ENCODE measurements at regions not wholly inside any gene's neighbourhood (a gene's known extent, or its start where the extent isn't known, plus 50 kb on each side); places are given as distances from the start of the nearest gene placed in this dataset.

DNA sequence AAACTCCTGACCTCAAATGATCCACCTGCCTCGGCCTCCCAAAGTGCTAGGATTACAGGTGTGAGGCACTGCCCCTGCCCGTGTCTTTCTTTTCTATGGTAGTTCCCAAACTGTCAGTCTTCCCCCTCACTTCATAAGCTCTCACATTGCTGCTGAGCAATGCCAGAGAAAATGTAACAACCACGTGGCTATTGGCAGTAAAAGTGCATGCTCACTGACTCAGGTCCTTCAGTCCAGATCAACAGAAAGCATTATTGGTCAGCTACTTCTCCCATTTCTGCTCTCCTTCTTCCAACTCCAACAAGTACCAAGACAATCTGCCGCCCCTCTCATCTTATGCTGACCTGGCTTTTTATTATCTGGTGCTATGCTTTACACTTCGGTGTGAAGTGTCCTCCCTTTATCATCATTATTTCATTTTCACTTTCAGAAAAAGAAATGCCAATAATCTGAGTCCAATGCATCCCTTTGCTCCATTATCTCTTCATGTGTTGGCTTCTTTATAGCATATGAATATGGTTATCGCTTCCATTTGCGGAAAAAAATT lies 133.8 kb upstream of the UGT8 start:
- no peak for TF ChIP-seq CTCF (conservative IDR thresholded peaks at IDR 0.05; ENCODE audit: low read depth, low read length)
- no peak for DNase-seq (ENCODE audit: low read depth)
- no peak overlapping the region for H3K4me3 ChIP-seq (ENCODE audit: low read depth, low read length)

DNA sequence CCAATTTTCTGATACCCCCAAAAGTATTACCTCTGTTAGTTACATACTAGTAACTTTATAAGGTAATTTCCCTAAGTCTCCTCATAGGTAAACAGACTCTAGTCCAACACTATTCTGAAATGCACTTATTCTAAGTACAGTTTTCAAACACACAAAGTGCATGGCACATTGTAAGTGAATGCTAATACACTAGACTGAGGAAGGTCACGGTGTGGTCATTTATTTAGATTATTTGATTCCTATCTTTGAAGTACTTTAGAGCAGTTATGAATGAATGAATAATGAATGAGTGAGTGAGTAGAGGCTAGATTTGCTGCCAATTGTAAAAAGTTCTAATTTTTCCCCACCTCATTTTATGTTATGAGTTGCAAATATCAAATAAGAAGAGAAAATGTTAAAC lies 132.8 kb upstream of the UGT8 start:
- TF ChIP-seq CTCF (conservative IDR thresholded peaks at IDR 0.05; ENCODE audit: low read depth, low read length), result no peak
- no peak for DNase-seq (ENCODE audit: low read depth)
- no peak overlapping the region for H3K4me3 ChIP-seq (ENCODE audit: low read depth, low read length)

GRCh38 chr4:114466299-114466698 lies 132.3 kb upstream of the UGT8 start:
- no peak for TF ChIP-seq CTCF (conservative IDR thresholded peaks at IDR 0.05; ENCODE audit: low read depth, low read length)
- no peak for DNase-seq (ENCODE audit: low read depth)
- H3K4me3 ChIP-seq (ENCODE audit: low read depth, low read length), result no peak overlapping the region

GRCh38 chr4:114472269-114473032 lies 126.2 kb upstream of the UGT8 start:
- no peak overlapping the region for H3K4me3 ChIP-seq (ENCODE audit: low read depth, low read length)
- no peak for DNase-seq (ENCODE audit: low read depth)
- TF ChIP-seq CTCF (conservative IDR thresholded peaks at IDR 0.05; ENCODE audit: low read depth, low read length), result no peak

DNA sequence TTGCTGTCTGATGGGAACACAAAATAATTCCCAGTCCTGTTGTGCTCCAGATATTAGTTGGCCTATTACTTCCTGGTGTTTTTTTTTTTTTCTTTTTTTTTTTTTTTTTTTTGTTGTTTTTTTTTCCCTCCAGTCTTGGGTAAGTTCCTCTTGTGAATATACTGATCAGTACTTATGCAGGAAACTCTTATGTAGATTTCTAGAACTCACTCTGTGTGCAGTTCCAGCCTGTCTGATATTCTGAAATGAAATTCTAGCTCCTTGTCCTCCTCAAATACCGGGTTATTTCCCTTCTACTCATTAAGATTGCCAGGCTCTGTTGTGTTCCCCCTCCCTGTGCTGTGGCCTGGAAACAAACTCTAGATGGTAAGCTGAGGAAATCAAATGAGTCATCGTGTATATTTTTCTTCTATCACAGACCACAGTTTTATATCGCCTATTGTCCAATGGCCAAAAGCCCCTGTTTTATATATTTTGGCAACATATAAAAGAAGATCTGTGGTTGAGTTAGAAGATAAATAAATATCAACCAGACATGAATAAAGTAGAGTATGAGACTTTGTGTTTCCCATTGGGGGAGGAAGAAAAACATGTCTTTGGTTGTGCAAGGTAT lies 124.3 kb upstream of the UGT8 start:
- no peak overlapping the region for H3K4me3 ChIP-seq (ENCODE audit: low read depth, low read length)
- TF ChIP-seq CTCF (conservative IDR thresholded peaks at IDR 0.05; ENCODE audit: low read depth, low read length), result no peak
- DNase-seq (ENCODE audit: low read depth), result no peak

DNA sequence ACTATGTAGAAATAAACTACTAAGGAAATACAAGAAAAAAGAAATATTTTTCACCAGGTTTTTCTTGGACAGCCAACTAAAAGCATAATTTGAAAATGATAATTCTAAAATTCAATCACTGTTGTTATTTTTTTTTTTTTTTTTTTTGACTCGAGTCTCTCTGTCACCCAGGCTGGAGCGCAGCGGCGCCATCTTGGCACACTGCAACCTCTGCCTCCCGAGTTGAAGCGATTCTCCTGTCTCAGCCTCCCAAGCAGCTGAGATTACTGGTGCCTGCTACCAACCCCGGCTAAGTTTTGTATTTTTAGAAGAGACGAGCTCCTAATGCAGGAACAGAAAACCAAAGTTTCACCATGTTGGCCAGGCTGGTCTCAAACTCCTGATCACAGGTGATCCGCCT lies 122.3 kb upstream of the UGT8 start:
- no peak for DNase-seq (ENCODE audit: low read depth)
- no peak for TF ChIP-seq CTCF (conservative IDR thresholded peaks at IDR 0.05; ENCODE audit: low read depth, low read length)
- no peak overlapping the region for H3K4me3 ChIP-seq (ENCODE audit: low read depth, low read length)
